HG02973 (cell line): ENCODE measurements at regions not wholly inside any gene's neighbourhood (a gene's known extent, or its start where the extent isn't known, plus 50 kb on each side); places are given as distances from the start of the nearest gene placed in this dataset.

Experiments used
- ATAC-seq: cut with Tn5 transposase; IDR thresholded peaks from one replicate; pipeline ENCODE4 v1.9.1; 2021; ENCODE audit warnings: moderate library complexity; ENCODE audit not compliant: unreplicated experiment

DNA sequence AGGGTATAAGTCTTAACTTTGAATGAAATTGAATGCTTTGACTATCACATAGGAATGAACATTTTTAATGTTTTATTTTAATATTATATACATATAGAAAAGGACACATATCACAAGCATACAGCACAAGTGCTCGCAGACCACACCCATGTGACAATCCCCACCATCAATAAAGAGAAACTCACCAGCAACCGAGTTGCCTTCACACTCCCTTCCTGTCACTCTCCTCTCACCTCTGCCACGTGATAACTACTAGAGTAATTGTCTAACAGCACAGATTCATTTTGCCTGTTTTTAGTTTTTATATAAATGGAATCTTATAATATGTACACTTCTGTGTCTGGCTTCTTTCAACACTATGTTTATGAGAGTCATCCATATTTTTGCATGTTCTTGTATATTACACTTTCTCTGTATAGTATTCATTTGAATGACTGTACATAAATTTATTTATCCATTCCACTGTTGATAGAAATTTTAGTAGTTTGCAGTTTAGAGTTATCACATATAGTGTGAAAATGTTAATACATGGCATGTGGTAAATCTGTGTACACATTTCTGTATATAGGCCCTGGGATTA, 304.9 kb upstream of the DUSP10 start:
- ATAC-seq = no peak

DNA sequence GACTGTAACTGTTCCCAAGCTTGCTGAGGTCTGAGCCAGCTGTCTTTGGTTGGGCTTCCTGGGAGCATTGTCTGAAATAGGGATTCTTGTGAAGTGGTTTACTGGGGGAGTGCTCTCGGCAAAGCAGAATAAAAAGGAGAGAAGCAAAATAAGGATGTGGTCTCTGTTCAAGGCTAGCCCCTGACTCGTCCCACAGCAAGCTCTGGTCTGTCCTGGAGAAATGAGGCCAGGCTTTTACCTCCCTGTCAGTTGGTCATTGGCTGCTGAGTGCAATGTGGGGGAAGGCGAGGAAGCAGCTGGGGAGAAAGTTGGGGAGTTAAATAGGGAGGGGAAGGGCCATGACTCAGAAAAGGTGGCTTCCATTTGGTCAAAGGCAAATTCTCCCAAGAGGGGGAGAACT, 303.9 kb upstream of the DUSP10 start:
- ATAC-seq = no peak

DNA sequence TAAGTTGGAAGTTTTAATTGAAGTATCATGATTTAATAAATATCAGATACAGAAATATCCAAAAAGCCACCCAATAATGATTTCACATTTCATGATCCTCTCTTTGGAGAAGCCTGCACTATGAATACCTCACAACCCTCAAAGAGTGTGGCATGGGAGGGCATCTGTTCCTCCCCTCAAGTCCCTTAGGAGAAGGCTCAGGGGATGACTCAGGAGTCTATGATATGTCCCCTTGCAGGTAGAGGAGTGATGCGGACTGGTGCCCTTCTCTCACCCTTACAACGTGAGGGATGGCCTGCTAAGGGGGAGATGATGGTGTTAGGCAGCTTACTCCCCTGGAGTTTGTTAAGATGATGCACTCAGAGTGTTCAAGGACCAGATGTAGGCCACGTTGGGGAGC, 303.3 kb upstream of the DUSP10 start:
- no peak for ATAC-seq

GRCh38 chr1:222043444-222044292, 301.8 kb upstream of the DUSP10 start:
- no peak for ATAC-seq

DNA sequence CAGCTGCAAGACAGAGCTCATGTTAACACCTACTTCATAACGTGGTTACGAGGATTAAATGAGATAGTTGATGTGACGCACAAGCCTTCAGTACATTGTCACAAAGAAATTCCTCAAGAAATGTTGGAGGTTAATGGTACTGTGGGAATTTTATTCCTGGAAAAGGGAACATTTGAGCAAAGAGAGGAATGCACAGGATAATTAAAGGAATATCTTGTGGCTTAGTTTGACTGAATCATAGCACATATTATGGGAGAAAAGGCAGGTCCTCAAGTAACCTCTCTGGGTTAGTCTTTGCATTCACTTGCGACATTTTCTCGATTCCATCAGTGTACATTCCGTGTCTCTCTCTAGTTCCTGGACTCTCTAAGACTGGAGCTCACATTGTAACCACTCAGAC, 300.2 kb upstream of the DUSP10 start:
- ATAC-seq = no peak

GRCh38 chr1:222040955-222041354, 299.1 kb upstream of the DUSP10 start:
- ATAC-seq = no peak

- ATAC-seq = no peak
These were observed 298.4 kb upstream of the DUSP10 start for GRCh38 chr1:222040121-222040805.

GRCh38 chr1:222038971-222039370, 297.1 kb upstream of the DUSP10 start:
- ATAC-seq = no peak

DNA sequence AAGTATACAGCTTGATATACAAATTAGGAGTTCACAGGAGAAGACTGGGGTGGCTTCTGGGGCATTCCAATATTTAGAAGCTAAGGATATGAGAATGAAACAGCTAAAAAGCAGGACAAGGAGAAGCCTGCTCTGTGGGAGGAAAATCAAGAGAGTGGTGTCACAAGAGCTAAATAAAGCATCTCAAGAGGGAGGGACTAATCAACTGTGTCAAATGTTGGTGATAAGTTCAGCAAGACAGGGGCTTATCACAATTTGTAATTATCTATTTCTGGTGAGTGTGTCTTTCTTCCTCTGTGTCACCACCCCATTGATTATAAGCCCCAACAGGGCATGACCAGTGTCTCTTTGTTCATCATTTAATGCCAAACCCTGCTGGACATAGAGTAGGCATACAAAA, 295.8 kb upstream of the DUSP10 start:
- ATAC-seq = no peak

GRCh38 chr1:222034790-222035189, 292.9 kb upstream of the DUSP10 start:
- ATAC-seq = no peak

GRCh38 chr1:222033450-222033849, 291.6 kb upstream of the DUSP10 start:
- no peak for ATAC-seq

- ATAC-seq = no peak
These were observed 289.4 kb upstream of the DUSP10 start for GRCh38 chr1:222031318-222031717.

GRCh38 chr1:222028676-222029075, 286.8 kb upstream of the DUSP10 start:
- ATAC-seq = no peak

DNA sequence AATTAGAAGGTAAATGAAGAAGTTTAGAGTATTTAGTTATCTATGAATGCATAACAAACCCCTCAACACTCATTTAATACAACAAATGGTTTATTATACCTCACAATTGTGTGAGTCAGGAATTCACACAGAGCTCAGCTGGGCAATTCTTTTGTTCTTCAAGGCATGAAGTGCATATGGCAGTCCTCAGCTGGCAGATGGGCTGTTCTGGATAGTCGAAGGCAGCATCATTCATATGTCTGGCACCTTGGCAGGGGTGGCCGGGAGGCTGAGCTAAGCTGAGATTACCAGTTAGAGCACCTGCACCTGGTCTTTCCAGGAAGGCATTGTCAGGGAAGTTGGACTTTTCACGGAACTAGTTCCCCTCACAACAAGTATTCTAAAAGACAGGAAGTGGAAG, 286.2 kb upstream of the DUSP10 start:
- no peak for ATAC-seq

DNA sequence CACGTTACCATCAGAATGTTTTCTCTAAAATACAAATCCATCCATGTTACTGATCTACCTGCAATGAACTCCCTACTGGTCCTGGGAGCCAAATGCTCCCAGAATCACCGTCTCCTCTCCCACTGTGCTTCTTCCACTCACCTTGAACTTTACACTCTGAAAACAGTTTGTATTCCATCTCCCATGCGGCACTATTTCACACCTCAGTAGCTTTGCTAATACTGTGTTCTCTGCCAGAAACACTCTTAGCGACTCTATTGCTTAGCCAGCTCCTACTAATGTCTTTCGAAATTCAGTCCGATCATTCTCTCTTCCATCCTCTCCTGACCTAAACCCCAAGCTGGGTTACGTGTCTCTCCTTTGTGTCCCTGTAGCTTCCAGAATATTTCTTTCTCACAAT, 284.4 kb upstream of the DUSP10 start:
- no peak for ATAC-seq

- ATAC-seq = no peak
These were observed 281.1 kb upstream of the DUSP10 start for GRCh38 chr1:222023025-222023424.

- no peak for ATAC-seq
These were observed 279.2 kb upstream of the DUSP10 start for GRCh38 chr1:222021129-222021528.

DNA sequence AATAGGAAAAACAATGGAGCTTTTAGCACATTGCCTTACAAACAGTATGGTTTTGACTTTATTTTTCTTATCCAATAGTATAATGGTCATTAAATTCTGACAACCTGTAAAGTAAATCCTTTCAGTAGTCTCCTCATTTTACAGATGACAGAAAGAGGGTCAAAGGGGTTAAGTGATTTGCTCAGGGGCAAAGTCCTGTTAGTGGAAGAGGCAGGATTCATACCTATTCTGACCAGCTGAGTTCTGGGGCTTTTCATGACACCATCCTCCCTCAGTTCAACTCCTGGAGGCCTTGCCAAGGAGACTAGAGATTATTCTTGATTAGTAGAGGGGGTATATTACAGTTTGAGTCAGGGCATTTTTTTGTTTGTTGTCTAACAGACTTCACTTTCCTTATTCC, 278.7 kb upstream of the DUSP10 start:
- ATAC-seq = no peak

DNA sequence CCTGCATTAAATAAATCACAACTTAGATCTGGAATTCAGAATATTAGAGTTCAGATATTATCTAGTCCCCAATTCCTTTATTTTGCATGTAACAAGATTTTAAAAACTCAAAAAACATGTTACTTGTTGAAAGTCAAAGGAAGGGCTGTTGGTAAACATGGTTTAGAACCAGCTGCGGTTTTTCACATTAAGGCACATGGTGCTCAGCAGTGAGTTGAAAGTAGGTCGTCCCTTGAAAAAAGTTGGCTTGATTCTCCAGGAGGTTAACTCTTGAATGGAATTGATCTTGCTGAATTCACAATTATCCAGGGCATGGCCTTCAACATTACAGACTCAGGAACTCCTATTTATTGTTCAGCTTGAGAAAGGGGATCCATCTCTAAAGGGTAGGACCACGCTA, 277.1 kb upstream of the DUSP10 start:
- ATAC-seq = no peak

DNA sequence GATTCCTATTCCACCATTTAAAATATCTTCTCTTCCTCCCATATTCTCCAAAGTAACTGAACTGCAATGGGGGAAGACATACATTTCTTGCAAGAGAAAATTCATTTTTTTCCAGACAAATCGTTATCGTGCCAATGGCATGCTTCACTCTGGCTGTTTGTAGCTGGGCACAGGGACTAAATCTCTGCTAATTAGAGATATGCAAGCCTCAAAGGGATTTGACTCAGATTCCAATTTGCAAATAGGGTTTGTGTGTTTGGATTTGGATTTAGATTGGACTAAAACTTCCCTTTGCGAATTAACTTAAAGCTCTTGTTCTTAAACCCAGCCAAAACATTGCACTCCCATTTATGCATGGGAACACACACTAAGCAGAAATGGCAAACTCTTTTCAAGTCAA, 276.2 kb upstream of the DUSP10 start:
- no peak for ATAC-seq

DNA sequence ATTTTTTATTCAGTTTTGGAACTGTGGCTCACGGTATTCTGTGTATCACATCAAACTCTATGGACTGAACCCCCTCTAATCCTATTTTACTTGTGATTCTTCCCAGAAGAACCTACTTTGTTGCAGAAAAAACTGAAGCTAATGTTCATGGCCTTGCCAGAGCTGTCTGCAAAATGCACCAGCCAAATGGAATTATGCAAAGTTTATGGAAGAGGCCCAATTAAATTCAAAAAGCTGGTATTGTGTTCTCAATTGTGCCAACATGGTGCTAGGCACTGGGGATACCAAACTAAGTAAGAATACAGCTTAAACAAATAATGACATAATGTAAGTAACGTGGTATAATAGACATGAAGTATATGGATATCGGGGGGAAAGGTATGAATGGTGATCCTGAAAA, 273.8 kb upstream of the DUSP10 start:
- no peak for ATAC-seq

- ATAC-seq = no peak
These were observed 272.1 kb upstream of the DUSP10 start for GRCh38 chr1:222014001-222014400.
